ENCODE measurements at regions not wholly inside any gene's neighbourhood (a gene's known extent, or its start where the extent isn't known, plus 50 kb on each side); places are given as distances from the start of the nearest gene placed in this dataset.

- no peak overlapping the region for H3K4me3 ChIP-seq (ENCODE audit: low read depth, low read length)
- DNase-seq (ENCODE audit: low read depth): no peak
- no peak for TF ChIP-seq CTCF (conservative IDR thresholded peaks at IDR 0.05; ENCODE audit: low read depth, low read length)
These were observed 96.4 kb upstream of the CACNA1E start for GRCh38 chr1:181386951-181387350.

DNA sequence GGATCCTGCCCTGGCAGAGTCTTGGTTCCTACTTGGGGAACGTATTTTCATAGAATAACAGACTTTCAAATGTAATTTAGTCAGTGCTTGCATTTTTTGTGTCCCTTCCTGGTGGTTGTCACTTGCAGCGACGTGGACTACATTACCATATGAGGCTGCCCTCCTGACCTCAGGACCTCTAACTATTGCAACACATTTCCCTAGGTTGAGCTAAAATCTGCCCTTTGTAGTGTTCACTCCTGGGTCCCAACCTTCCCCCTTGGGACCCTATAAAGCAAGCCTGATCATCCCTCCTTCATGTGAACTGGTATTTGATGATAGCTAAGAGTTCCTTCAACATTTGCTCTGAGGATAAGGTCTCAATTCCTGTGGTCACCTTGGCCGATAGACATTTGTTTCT, 95.6 kb upstream of the CACNA1E start:
- H3K4me3 ChIP-seq (ENCODE audit: low read depth, low read length): no peak overlapping the region
- TF ChIP-seq CTCF (conservative IDR thresholded peaks at IDR 0.05; ENCODE audit: low read depth, low read length): no peak
- DNase-seq (ENCODE audit: low read depth): no peak

GRCh38 chr1:181390410-181391077, 92.8 kb upstream of the CACNA1E start:
- no peak for DNase-seq (ENCODE audit: low read depth)
- no peak overlapping the region for H3K4me3 ChIP-seq (ENCODE audit: low read depth, low read length)
- TF ChIP-seq CTCF (conservative IDR thresholded peaks at IDR 0.05; ENCODE audit: low read depth, low read length): no peak

- peak; percentile 47 for TF ChIP-seq CTCF (conservative IDR thresholded peaks at IDR 0.05; ENCODE audit: low read depth, low read length)
- DNase-seq (ENCODE audit: low read depth): no peak
- no peak overlapping the region for H3K4me3 ChIP-seq (ENCODE audit: low read depth, low read length)
These were observed 91.9 kb upstream of the CACNA1E start for GRCh38 chr1:181391301-181391900.

DNA sequence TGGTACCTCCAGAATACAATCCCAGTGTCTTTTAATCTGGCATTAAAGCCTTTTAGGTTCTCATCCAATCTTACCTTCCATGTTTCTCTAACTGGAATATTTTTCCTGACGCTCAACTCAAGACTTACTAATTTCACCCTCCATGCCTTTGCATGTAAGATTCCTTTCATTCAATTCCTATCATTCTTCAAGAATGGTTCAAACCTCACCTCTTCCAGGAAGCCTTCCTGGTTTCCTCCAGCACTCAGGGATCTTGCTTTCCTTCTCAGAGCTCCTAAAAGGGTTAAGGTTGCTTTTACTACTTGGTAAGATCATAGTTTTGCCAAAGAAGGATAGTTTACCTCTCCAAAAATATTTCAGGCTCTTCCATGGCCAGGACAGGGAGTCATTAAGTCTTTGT, 91.2 kb upstream of the CACNA1E start:
- no peak for DNase-seq (ENCODE audit: low read depth)
- no peak for TF ChIP-seq CTCF (conservative IDR thresholded peaks at IDR 0.05; ENCODE audit: low read depth, low read length)

DNA sequence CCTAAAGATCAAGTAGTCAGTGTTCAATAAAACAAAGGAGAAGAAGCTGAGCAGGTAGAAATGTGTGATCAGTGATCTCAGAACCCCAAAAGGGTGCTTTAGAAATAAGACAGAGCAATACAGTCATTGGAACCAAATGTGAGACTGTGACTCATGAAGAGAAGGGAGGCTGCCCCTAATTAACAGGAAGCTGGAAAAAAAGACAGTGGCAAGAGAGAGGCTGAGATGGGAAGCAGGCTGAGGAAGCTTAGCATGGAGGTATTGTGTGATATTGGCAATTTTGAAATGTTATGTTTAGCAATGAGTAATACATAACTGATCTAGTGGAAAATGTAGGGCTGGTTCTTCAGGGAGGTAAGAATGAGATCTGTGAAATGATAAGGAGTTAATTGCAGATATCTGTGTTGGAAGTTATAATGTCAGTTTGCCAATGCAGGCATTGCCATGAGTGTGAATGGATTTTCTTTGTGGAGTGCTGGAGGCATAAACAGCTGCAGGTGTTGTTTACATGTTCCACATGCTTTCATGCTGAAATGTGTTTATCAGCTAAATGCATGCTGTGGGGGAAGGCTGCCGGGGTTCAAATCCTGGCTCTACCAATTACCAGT, 90.6 kb upstream of the CACNA1E start:
- no peak overlapping the region for H3K4me3 ChIP-seq (ENCODE audit: low read depth, low read length)
- TF ChIP-seq CTCF (conservative IDR thresholded peaks at IDR 0.05; ENCODE audit: low read depth, low read length): no peak
- no peak for DNase-seq (ENCODE audit: low read depth)

More for the DNA sequence above, 91.2 kb upstream of the CACNA1E start:
- H3K4me3 ChIP-seq (ENCODE audit: low read depth, low read length): no peak overlapping the region
